ENCODE measurements at regions not wholly inside any gene's neighbourhood (a gene's known extent, or its start where the extent isn't known, plus 50 kb on each side); places are given as distances from the start of the nearest gene placed in this dataset.

DNA sequence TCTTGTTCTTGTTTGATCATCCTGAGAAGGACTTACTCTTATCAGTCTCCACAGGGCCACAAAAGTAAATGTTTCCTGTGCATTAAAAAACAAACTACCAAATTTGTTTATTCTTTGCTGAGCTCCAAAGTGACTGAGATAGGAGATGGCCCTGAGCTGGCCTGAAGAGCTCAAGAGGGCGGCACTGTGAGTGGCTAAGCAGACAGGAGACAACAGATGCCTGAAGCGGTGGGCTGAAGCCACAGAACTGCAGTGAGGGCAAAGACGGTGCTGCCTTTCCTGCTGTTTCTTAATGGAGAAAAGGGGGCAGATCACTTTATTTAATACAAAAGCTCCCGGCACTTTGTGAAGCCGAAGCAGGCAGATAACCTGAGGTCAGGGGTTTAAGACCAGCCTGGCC, 379.6 kb downstream of the ARL4A start:
- no peak for TF ChIP-seq POLR2A (IDR thresholded peaks at IDR 0.05; ENCODE audit: low read depth, low read length)
- no peak for TF ChIP-seq TAF1 (IDR thresholded peaks at IDR 0.05; ENCODE audit: borderline replicate concordance, low read depth, low read length)
- TF ChIP-seq POLR2AphosphoS5 (IDR thresholded peaks at IDR 0.05; ENCODE audit: low read depth, low read length) = no peak

Measured in GM12892 (cell line).